Suppressor macrophage treated with lipopolysaccharide for 1 hour (primary cell): ENCODE measurements at regions not wholly inside any gene's neighbourhood (a gene's known extent, or its start where the extent isn't known, plus 50 kb on each side); places are given as distances from the start of the nearest gene placed in this dataset.
A peak's percentile ranks its signal among the peaks of the same experiment; 100 is the strongest.
"Not testable (repeated sequence)": the region's sequence is repeated elsewhere in the genome, so short reads cannot be mapped to it uniquely, and the experiment has no call there.

Source experiments
- DNase-seq, 3 donors: peaks; one replicate each; pipeline ENCODE4 v3.0.0-alpha.2; 2020 to 2022

- no peak for DNase-seq
These were observed 236.6 kb downstream of the SATB1 start for GRCh38 chr3:18188491-18188890.

DNA sequence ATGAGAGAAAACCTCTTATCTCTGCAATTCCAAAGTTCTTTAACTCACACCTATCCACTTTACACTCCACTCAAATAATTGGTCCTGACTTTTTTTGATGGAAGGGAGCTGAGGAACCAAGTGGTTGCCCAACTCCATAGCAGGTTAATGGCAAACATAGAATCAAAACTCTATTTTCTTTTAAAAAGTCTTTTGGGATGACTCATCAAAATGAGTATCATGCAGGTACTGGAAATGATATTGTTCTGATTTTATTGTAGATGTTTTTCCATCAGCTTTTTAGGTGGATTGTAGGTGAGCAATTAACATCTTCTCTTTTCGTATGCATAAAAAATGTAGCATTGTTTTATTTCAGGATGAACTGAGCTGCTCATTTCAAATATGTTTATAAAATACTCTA lies 239.5 kb downstream of the SATB1 start:
- DNase-seq: no peak

GRCh38 chr3:18182923-18183322 lies 242.2 kb downstream of the SATB1 start:
- not testable (repeated sequence) for DNase-seq

- DNase-seq: no peak
These were observed 245.6 kb downstream of the SATB1 start for GRCh38 chr3:18179521-18179920.

DNA sequence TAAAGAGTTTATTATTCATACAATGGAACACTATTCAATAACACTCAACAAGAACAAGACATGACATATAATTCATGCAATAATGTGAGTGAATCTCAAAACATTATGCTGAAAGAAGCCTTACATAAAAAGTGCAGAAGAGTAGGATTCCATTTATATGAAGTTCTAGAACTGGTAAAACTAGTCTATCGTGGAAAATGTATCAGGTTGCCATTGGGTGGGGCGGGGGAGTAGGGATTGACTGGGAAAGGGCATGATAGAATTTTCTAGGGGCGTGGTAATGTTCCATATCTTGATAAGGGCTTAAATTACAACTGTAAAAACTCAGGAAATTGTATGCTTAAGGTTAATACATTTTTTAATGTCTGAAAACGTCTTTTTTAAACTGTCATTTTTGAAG lies 247.9 kb downstream of the SATB1 start:
- no peak for DNase-seq

GRCh38 chr3:18173891-18174290 lies 251.2 kb downstream of the SATB1 start:
- DNase-seq: peak; percentile 55 to 66 (median 65)

- no peak for DNase-seq
These were observed 265.5 kb downstream of the SATB1 start for GRCh38 chr3:18159681-18160080.

GRCh38 chr3:18153571-18154173 lies 271.5 kb downstream of the SATB1 start:
- DNase-seq: peak; percentile 62 to 88 (median 87)

DNA sequence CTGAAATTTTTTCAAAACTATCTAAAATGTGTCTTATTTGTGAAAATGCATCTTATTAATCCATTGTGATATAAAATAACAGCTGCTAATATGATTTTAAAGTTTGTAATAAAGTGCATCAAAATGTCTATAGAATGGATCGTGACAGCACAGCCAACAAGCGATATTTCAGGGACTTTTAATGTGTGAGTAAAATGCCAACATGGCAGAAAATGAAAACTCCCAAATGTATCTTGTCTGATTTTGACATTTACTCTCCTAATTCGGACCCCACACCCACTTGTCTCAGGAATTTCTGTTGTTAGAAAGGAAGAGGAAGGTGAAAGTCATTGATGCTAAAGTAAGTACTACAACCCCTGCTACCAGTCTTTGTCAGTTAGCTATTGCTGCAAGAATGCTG lies 273.9 kb downstream of the SATB1 start:
- no peak for DNase-seq

DNA sequence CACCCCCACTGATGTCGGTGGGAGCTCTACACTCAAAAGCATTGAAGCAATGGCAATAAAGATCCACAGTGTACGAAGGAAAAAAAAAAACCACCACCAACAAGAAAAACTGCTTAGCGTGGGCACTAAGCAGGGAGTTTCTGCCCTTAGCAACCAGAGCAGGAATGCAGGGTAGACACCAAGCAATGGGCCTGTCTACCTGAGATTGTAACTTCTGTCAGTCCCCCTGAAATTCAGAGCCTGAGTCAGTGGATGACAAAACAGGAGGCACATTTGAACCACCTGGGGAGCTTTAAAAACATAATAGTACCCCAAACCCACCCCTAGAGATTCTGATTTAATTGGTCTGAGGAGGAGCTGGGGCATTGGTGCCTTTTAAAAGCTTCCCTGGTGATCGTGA lies 275.2 kb downstream of the SATB1 start:
- DNase-seq: no peak

- DNase-seq: no peak
These were observed 275.8 kb downstream of the SATB1 start for GRCh38 chr3:18149386-18149785.

GRCh38 chr3:18144571-18144970 lies 280.6 kb downstream of the SATB1 start:
- no peak for DNase-seq

DNA sequence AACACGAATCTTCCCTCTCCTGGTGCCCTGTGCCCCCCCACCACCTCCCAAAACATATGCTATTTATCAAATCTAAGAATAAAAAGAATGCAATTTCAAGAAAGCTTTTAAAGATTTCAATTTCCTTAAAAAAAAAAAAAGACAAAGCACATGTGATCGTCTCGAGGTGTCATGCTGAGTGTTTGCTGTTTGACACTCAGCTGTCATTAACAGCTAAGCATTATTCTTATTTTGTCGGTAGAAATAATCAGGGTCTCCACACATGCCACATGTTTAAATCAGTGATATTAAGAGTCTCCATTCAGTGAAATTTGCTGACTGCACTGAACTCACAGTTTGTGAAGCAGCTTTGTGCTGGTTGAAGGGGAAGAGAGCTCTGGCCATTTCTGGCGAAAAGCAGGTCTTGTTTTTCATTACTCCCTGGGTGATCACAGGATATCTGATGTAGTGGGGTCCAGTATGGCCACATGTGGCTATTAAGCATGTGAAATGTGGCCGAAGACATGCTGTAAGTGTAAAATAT lies 281.8 kb downstream of the SATB1 start:
- no peak for DNase-seq

- DNase-seq: no peak
These were observed 287.2 kb downstream of the SATB1 start for GRCh38 chr3:18137958-18138357.

GRCh38 chr3:18135060-18135814 lies 289.9 kb downstream of the SATB1 start:
- no peak for DNase-seq

DNA sequence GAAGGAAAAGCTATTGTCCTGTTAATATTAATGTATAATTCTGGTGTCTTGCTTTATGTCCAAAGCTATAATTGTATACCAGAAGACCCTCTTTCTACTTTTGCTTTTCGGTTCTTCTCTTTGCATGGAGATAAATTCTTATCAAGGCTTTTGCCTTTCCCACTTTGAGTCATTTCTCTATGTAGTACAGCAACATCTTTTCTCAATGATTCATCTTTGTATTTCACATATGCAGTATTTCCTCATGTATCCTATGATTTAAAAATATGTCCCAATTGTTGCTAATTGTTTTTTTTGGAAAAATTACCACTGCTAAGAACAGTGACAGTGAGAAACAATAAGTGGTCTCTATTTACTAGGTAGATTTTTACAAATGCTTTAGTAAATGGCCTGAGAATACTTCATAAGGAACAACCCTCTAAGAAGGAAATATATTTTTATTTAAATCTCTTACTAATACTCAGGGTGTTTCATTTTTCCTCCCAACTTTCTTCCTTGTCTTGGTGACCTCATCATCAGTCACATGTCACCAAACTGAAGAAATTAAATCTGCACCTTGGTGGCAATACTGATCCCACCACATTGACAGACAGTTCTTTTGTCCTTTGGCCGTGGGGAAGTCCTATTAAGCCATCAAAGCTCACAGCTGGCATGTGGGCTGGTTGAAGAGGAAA lies 290.6 kb downstream of the SATB1 start:
- peak; percentile 73 to 79 (median 73) for DNase-seq

GRCh38 chr3:18132991-18133390 lies 292.1 kb downstream of the SATB1 start:
- DNase-seq: no peak

DNA sequence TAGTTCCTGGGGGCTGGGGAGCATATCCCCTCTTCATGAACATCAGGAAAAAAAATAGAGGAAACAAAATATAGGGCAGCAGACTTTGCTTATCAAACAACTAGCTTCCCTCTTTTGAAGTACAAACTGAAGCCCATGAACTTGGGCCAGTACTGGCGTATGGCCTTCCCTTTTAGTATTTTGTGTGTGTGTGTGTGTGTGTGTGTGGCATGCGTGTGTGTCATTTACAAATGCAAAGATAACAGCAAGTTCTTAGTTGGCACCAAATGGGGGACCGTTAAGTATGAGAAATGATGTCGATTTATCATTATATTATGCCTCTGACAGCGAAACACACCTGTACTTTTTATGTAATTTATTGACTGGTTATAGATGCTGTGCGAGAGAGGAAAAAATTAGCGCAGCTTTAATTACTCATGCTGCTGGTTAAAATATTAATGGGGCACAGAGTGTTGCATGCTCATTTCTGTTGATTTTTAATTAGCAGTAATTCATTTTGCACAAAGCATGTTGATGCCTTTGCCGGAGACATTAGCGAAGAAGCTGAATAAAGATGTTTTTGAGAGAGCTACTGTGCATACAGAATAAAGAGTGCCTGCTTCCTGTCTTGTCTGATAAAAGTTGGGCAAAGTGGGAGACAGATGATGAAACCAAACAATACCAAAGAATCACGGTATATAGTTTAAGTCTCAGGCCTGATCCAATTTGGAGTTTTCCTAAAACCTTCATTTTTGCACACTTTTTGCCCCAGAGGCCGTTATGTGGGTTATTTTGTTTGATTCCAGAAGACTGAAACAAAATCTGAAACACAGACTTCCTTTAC lies 297.1 kb downstream of the SATB1 start:
- DNase-seq: peak; percentile 18 to 26 (median 25)

DNA sequence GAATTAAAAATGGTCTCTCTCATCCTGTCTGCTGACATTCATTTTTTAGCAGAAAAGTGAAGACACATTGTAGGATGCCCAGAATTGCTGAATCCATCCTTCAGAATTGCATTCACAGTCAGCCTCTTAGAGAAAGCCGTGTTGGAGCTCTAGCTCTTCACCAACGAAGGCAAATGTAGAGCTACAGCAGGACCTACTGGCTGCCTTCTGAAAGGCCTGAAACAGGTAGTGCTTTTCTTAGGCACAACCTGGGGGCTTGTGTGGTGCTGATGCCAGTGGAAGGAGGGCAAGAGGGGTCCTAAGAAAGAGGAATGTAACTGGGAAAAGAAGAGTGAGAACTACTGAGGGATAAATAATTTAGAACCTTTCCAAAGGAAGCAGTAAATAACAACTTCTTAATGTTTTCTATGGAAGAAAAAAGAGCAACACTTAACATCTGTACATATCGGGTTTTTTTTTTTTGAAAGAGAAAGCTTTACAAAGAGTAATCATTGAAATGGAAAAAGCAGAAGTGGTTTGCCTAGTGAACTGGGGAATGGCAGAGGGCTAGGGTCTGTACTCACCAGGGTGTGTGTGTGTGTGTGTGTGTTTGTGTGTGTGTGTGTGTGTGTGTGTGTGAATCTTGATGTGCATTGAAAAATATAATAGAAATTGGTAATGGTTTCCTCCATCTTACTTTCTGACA lies 297.8 kb downstream of the SATB1 start:
- DNase-seq: peak; percentile 32 to 42 (median 37)

DNA sequence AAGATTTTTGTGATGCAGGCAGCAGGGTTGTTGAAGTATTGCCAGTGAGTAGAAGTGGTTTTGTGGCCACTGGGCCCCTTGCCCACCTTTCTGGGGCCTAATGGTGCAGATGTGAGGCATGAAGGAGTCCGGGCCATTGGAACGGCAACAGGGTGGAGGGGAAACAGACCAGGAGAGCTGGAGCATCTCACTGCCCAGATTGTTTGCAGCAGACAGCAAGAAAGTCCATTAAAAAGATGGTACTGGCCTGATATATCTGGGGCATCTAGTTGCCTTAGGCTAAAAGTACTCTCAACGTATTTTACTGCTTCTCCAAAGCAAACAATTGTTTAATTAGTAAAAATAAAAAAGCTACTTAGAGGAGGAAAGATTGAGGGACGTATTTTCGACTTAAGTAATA lies 298.4 kb downstream of the SATB1 start:
- DNase-seq: no peak

DNA sequence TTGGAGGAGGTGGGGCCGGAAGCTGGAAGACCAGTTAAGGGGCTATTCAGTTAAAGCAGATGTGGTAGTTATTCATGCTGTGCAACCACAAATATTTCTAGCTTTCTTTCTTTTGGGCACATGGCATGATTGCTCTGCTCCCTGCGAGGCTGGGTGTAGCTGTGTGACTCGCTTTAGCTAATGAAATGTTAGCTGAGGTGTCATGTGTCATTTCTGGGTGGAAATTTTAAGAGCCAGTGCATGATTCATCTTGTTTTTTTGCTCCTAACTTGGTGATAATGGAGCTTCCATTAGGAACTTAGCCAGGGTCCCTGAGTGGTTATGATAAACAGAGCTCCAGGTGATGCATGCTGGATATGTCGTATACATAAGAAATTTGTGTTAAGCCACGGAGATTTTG lies 300.6 kb downstream of the SATB1 start:
- DNase-seq: peak; percentile 37 to 59 (median 46)

DNA sequence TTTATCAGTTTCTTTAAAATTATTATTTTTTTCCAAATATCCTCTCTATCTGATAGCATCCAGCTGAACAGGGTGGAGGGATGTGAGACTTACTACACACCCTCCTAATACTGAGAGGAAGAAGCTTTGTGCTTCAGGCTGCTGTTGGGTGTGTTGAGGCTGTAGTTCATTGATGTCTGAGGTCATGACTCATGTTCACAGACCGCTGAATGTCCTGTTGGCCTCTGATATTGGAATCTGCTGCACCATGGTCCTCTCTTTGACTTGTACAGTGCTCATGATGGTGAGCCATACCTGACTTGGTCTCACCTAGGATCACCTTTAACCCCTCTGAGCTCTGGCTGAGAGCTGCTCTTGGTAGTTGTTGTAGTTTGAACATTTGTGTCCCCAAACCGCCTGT lies 302.9 kb downstream of the SATB1 start:
- no peak for DNase-seq
